GM18498 (cell line): ENCODE measurements at regions not wholly inside any gene's neighbourhood (a gene's known extent, or its start where the extent isn't known, plus 50 kb on each side); places are given as distances from the start of the nearest gene placed in this dataset.

Experiments
- ATAC-seq: cut with Tn5 transposase; IDR thresholded peaks from one replicate; pipeline ENCODE4 v1.9.1; 2021; ENCODE audit warnings: mild to moderate bottlenecking, moderate library complexity; ENCODE audit not compliant: unreplicated experiment

- ATAC-seq, result no peak
Measured at GRCh38 chr2:234661175-234661574, 164.3 kb upstream of the ARL4C start.

- ATAC-seq, result no peak
Measured at GRCh38 chr2:234655706-234656105, 158.8 kb upstream of the ARL4C start.

- no peak for ATAC-seq
Measured at GRCh38 chr2:234650911-234651310, 154.0 kb upstream of the ARL4C start.

- ATAC-seq, result no peak
Measured at GRCh38 chr2:234649951-234650350, 153.1 kb upstream of the ARL4C start.

- no peak for ATAC-seq
Measured at GRCh38 chr2:234643407-234643806, 146.5 kb upstream of the ARL4C start.

- no peak for ATAC-seq
Measured at GRCh38 chr2:234641086-234641485, 144.2 kb upstream of the ARL4C start.

GRCh38 chr2:234640657-234641056 lies 143.8 kb upstream of the ARL4C start:
- ATAC-seq, result no peak

- ATAC-seq, result no peak
Measured at GRCh38 chr2:234638966-234639365, 142.1 kb upstream of the ARL4C start.

- ATAC-seq, result no peak
Measured at GRCh38 chr2:234635284-234635683, 138.4 kb upstream of the ARL4C start.

- ATAC-seq, result no peak
Measured at GRCh38 chr2:234633581-234634230, 136.8 kb upstream of the ARL4C start.

- no peak for ATAC-seq
Measured at GRCh38 chr2:234632527-234633391, 135.9 kb upstream of the ARL4C start.

- ATAC-seq, result no peak
Measured at GRCh38 chr2:234631646-234632514, 135.0 kb upstream of the ARL4C start.

GRCh38 chr2:234630801-234631261 lies 133.9 kb upstream of the ARL4C start:
- ATAC-seq, result no peak

GRCh38 chr2:234629596-234629995 lies 132.7 kb upstream of the ARL4C start:
- ATAC-seq, result no peak

GRCh38 chr2:234628953-234629352 lies 132.1 kb upstream of the ARL4C start:
- ATAC-seq, result no peak

GRCh38 chr2:234627308-234627707 lies 130.4 kb upstream of the ARL4C start:
- ATAC-seq, result no peak

- no peak for ATAC-seq
Measured at GRCh38 chr2:234626566-234627130, 129.8 kb upstream of the ARL4C start.

- no peak for ATAC-seq
Measured at GRCh38 chr2:234625626-234626250, 128.9 kb upstream of the ARL4C start.

GRCh38 chr2:234623521-234623991 lies 126.7 kb upstream of the ARL4C start:
- ATAC-seq, result no peak

- no peak for ATAC-seq
Measured at GRCh38 chr2:234621120-234621519, 124.2 kb upstream of the ARL4C start.
